HepG2 (cell line): ENCODE measurements at regions not wholly inside any gene's neighbourhood (a gene's known extent, or its start where the extent isn't known, plus 50 kb on each side); places are given as distances from the start of the nearest gene placed in this dataset.

ENCODE experiments used
- ATAC-seq: fragments of 200-7000 bp; cut with Tn5 transposase; 3 replicates; pipeline ENCODE4 v1.9.1; 2020; ENCODE audit warnings: mild to moderate bottlenecking, moderate library complexity
- BruUV-seq: library from RNA; stranded (reverse); fragments of 400-500 nt; replicated peaks from 2 replicates; lab custom pipeline; 2021; lab: Mats Ljungman, UMichigan
- CTCF ChIA-PET: fragments of 300-600 bp; formaldehyde crosslinking; extraction: SDS; loops from one replicate; lab custom pipeline; 2021; ENCODE audit warnings: low total read pairs, inconsistent platforms, low intra/inter-chr PET ratio; lab: Yijun Ruan, JAX
- POLR2A ChIA-PET: fragments of 350-600 bp; sonication (Branson Sonifier 250); formaldehyde crosslinking; loops from one replicate; lab custom pipeline; 2020; ENCODE audit warnings: antibody characterized with exemption, inconsistent platforms; lab: Yijun Ruan, JAX
- DNase-seq: peaks from one replicate; pipeline ENCODE4 v3.0.0-alpha.2; 2015; ENCODE audit warnings: low spot score
- FAIRE-seq: peaks from 3 replicates; lab custom pipeline; 2011; peaks lifted over from hg19 to GRCh38; lab: Jason Lieb, UNC
- H2AFZ ChIP-seq: one replicate; pipeline ENCODE4 v1.6.1; 2011; ENCODE audit warnings: low read length, inconsistent platforms
- H3K27ac ChIP-seq: fragments of 300-600 bp; 3 replicates; pipeline ENCODE4 v1.8.0; 2011; ENCODE audit warnings: mixed run types, mild to moderate bottlenecking, mixed read lengths, low read length, inconsistent platforms; ENCODE audit not compliant: insufficient read depth; ENCODE audit errors: extremely low read length
- H3K27me3 ChIP-seq, 2 experiments: fragments of 200-600 bp in 1 of 2; 2 replicates in 1 of 2; 3 replicates in 1 of 2; pipeline versions ENCODE4 v1.6.0 to v1.8.0; 2011; ENCODE audit warnings: low read length in 2 of 2, mild to moderate bottlenecking in 2 of 2, moderate library complexity in 2 of 2, inconsistent platforms in 1 of 2; ENCODE audit not compliant: insufficient read depth in 2 of 2, control insufficient read depth in 1 of 2
- H3K36me3 ChIP-seq, 2 experiments: fragments of 200-600 bp in 1 of 2; replicated peaks in 1 of 2; 2 replicates in 1 of 2; 3 replicates in 1 of 2; pipeline versions ENCODE4 v1.5.1 to v1.8.0; 2011; ENCODE audit warnings: low read length in 2 of 2, inconsistent platforms in 1 of 2; ENCODE audit not compliant: insufficient read depth in 2 of 2, control insufficient read depth in 1 of 2
- H3K4me1 ChIP-seq: 2 replicates; pipeline ENCODE4 v1.5.1; 2012; ENCODE audit warnings: low read length, inconsistent platforms; ENCODE audit not compliant: insufficient read depth
- H3K4me2 ChIP-seq: 2 replicates; pipeline ENCODE4 v1.6.0; 2011; ENCODE audit warnings: low read depth, low read length, inconsistent platforms
- H3K4me3 ChIP-seq, 3 experiments: fragments of 200-600 bp in 1 of 3; sonication (generic), shearing (Covaris generic) in 1 of 3; replicated peaks in 1 of 3; 2 replicates each; pipeline ENCODE4 v1.5.1; 2011 to 2016; ENCODE audit warnings: low read length in 3 of 3, inconsistent platforms in 2 of 3, low read depth in 2 of 3, mild to moderate bottlenecking in 2 of 3, control low read depth in 1 of 3, mixed read lengths in 1 of 3; ENCODE audit not compliant: insufficient read depth in 1 of 3
- H3K79me2 ChIP-seq: one replicate; pipeline ENCODE4 v1.6.1; 2011; ENCODE audit warnings: low read length, inconsistent platforms; ENCODE audit not compliant: insufficient read depth
- H3K9ac ChIP-seq: 2 replicates; pipeline ENCODE4 v1.6.0; 2011; ENCODE audit warnings: mild to moderate bottlenecking, low read depth, low read length, inconsistent platforms; ENCODE audit not compliant: insufficient read depth
- H3K9me3 ChIP-seq: 2 replicates; pipeline ENCODE4 v1.5.1; 2012; ENCODE audit warnings: mild to moderate bottlenecking, low read length
- H4K20me1 ChIP-seq: 2 replicates; pipeline ENCODE4 v1.6.0; 2011; ENCODE audit warnings: inconsistent platforms, mild to moderate bottlenecking, low read length, moderate library complexity; ENCODE audit not compliant: insufficient read depth
- DMTF1 ChIP-seq: sonication (generic); formaldehyde crosslinking; IDR thresholded peaks from 2 replicates; pipeline ENCODE4 v1.4.0; 2020; ENCODE audit warnings: mild to moderate bottlenecking, missing genetic modification reagents
- PAX8 ChIP-seq: sonication (generic); formaldehyde crosslinking; IDR thresholded peaks from 2 replicates; pipeline ENCODE4 v1.8.0; 2022; ENCODE audit warnings: mild to moderate bottlenecking, missing genetic modification reagents, borderline replicate concordance
- PLSCR1 ChIP-seq: sonication (generic); formaldehyde crosslinking; IDR thresholded peaks from 2 replicates; pipeline ENCODE4 v1.5.0; 2020; ENCODE audit warnings: missing genetic modification reagents, mild to moderate bottlenecking, borderline replicate concordance
- RFX3 ChIP-seq: IDR thresholded peaks from 2 replicates; pipeline ENCODE4 v1.6.1; 2016; ENCODE audit warnings: missing biosample characterization, missing genetic modification reagents
- ZNF280D ChIP-seq: sonication (generic); formaldehyde crosslinking; IDR thresholded peaks from 2 replicates; pipeline ENCODE4 v1.5.1; 2020; ENCODE audit warnings: mild to moderate bottlenecking, missing genetic modification reagents
- ZNF782 ChIP-seq: sonication (generic); formaldehyde crosslinking; IDR thresholded peaks from 2 replicates; pipeline ENCODE4 v1.4.0; 2020; ENCODE audit warnings: missing genetic modification reagents, mild to moderate bottlenecking, borderline replicate concordance
- ZSCAN9 ChIP-seq: IDR thresholded peaks from 2 replicates; pipeline ENCODE4 v1.6.1; 2016; ENCODE audit warnings: borderline replicate concordance
- WGBS: methylation state at CpG from one replicate; pipeline ENCODE4 v1.1.6; 2017; ENCODE audit warnings: low lambda C conversion rate; 5-methylcytosine and 5-hydroxymethylcytosine counted together
- in situ Hi-C: cut with HindIII; loops from 2 replicates; pipeline ENCODE4 v1.10.0; 2017; ENCODE audit warnings: low pct_unique_long_range_greater_than_20kb; ENCODE audit not compliant: extremely low pct_ligation_motif_present
- intact Hi-C: fragments of 100-400 bp; cut with micrococcal nuclease; formaldehyde crosslinking; loops from one replicate; pipeline ENCODE4 v1.10.0; 2022; ENCODE audit not compliant: unreplicated experiment

- no peak overlapping the region for H3K9ac ChIP-seq
Measured at GRCh38 chr16:86756882-86757703, 178.7 kb downstream of the FOXL1 start.

More at GRCh38 chr16:86756882-86757703, 178.7 kb downstream of the FOXL1 start:
- FAIRE-seq (no peak), ATAC-seq (no peak), DNase-seq (no peak)
- no peaks in the 10 kb centered on the region for H3K9me3 ChIP-seq
- no peaks in the 10 kb centered on the region for H3K4me1 ChIP-seq
- H3K79me2 ChIP-seq, result no peaks in the 10 kb centered on the region
- H3K4me2 ChIP-seq, result no peak overlapping the region
- intact Hi-C loops (no loop called here), in situ Hi-C loops (no loop called here)
- WGBS, result 17% methylated on average over 12 of the region's 12 CpGs
- no peak overlapping the region for H3K27ac ChIP-seq
- POLR2A ChIA-PET, result no interaction called here
- CTCF ChIA-PET, result no interaction called here
- TF ChIP-seq ZNF782 (CRISPR knock-in tag), result no peak
- TF ChIP-seq ZSCAN9 (CRISPR knock-in tag), result no peak
- no peak for TF ChIP-seq RFX3 (CRISPR knock-in tag)
- no peak for TF ChIP-seq PAX8 (CRISPR knock-in tag)
- no peak for TF ChIP-seq DMTF1 (CRISPR knock-in tag)
- TF ChIP-seq PLSCR1 (CRISPR knock-in tag), result no peak
- no peak for TF ChIP-seq ZNF280D (CRISPR knock-in tag)
- H3K36me3 ChIP-seq, result no peaks in the 10 kb centered on the region
- H2AFZ ChIP-seq, result no peak overlapping the region
- BruUV-seq, result no TSS peak
- H3K27me3 ChIP-seq, result peaks cover 14 to 90% of the 10 kb centered on the region in 2 experiments; a peak in 4 of 5 replicates
- no peaks in the 10 kb centered on the region; the same call in 1 of the 2 replicates for H4K20me1 ChIP-seq
- no peak overlapping the region for H3K4me3 ChIP-seq
